Bronchial epithelial cell (primary cell): ENCODE measurements at regions not wholly inside any gene's neighbourhood (a gene's known extent, or its start where the extent isn't known, plus 50 kb on each side); places are given as distances from the start of the nearest gene placed in this dataset.

Experiments used
- DNase-seq: peaks from one replicate; pipeline ENCODE4 v3.0.0-alpha.2; 2010; ENCODE audit warnings: low read depth
- FAIRE-seq: peaks from 2 replicates; lab custom pipeline; 2011; peaks lifted over from hg19 to GRCh38; lab: Jason Lieb, UNC
- H3K27me3 ChIP-seq: 2 replicates; pipeline ENCODE4 v1.5.1; 2011; ENCODE audit warnings: low read length; ENCODE audit not compliant: control insufficient read depth, insufficient read depth
- H3K36me3 ChIP-seq: 2 replicates; pipeline ENCODE4 v1.5.1; 2011; ENCODE audit warnings: low read length; ENCODE audit not compliant: control insufficient read depth, insufficient read depth
- H3K4me3 ChIP-seq: 2 replicates; pipeline ENCODE4 v1.5.1; 2011; ENCODE audit warnings: mild to moderate bottlenecking, low read depth, low read length, control low read depth
- TF ChIP-seq, protein P1 (sequence below): IDR thresholded peaks from 2 replicates; pipeline ENCODE4 v1.5.1; 2011; ENCODE audit warnings: mild to moderate bottlenecking, moderate library complexity, low read length, control low read depth, inconsistent platforms; ENCODE audit not compliant: insufficient read depth, severe bottlenecking

DNA sequence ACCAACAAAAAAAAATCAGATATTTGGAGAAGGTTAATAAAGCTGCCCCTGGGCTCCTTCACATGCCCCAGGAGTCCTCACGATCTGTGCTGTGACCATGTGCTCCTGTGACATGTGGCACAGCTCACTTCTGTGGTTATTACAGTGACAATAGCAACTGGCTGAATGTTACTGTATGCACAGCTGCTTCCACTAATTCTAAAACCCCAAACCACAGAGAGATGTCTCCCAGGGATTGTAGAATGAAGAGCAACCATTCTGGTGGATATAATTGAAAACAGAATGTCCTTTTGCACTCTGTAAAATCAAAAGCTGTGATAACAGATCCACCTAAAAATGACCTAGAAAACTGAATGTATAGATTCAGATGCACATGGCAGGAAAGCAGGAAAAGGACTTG is 489.2 kb upstream of the CNTN4 start:
- Histone ChIP-seq H3K27me3 (no peaks in the 10 kb centered on the region), H3K36me3 (no peaks in the 10 kb centered on the region), H3K4me3 (no peak overlapping the region)
- DNase-seq = no peak
- TF ChIP-seq, protein P1, sequence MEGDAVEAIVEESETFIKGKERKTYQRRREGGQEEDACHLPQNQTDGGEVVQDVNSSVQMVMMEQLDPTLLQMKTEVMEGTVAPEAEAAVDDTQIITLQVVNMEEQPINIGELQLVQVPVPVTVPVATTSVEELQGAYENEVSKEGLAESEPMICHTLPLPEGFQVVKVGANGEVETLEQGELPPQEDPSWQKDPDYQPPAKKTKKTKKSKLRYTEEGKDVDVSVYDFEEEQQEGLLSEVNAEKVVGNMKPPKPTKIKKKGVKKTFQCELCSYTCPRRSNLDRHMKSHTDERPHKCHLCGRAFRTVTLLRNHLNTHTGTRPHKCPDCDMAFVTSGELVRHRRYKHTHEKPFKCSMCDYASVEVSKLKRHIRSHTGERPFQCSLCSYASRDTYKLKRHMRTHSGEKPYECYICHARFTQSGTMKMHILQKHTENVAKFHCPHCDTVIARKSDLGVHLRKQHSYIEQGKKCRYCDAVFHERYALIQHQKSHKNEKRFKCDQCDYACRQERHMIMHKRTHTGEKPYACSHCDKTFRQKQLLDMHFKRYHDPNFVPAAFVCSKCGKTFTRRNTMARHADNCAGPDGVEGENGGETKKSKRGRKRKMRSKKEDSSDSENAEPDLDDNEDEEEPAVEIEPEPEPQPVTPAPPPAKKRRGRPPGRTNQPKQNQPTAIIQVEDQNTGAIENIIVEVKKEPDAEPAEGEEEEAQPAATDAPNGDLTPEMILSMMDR = no peak
- FAIRE-seq = no peak

DNA sequence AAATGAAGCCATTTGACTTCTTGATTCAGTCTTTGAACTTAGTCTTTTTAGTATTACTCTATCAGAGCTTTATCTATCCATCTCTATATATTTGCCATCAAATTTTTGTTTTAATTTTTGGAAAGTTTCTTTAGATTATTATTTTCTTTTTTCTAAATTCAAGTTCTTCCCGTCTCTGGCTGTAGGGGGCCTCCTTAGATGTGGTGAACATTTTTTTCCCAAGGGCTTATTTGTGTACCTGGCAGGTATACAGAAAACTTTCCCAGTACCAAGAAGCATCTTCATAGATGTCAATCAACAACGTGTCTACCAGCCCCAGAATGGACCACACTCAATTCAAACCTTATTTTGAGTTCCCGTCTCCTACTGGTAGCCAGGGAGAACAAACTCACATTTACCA is 486.8 kb upstream of the CNTN4 start:
- Histone ChIP-seq H3K36me3 (no peaks in the 10 kb centered on the region), H3K27me3 (no peaks in the 10 kb centered on the region), H3K4me3 (no peak overlapping the region)
- DNase-seq (no peak), FAIRE-seq (no peak)
- TF ChIP-seq, protein P1 = no peak

DNA sequence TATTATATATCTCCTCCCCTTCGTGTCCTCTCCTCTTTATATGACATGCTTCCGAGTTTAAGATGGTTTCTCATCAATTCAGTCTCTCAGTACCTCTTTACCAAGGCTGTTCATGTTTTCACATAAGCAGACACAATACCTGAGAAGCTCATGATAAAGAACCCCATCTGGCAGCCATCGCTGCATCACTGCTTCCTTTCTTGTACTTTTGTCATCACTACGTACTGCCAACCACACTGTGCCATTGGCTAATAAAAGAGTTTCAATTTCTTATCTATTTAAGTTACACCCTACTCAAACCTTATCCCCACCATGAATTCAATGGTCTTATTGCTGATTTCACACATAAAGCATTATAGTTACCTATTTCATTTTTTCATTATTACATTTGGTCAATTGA is 484.7 kb upstream of the CNTN4 start:
- Histone ChIP-seq H3K4me3 (no peak overlapping the region), H3K36me3 (no peaks in the 10 kb centered on the region), H3K27me3 (no peaks in the 10 kb centered on the region)
- DNase-seq (no peak), FAIRE-seq (no peak)
- TF ChIP-seq, protein P1 = no peak

DNA sequence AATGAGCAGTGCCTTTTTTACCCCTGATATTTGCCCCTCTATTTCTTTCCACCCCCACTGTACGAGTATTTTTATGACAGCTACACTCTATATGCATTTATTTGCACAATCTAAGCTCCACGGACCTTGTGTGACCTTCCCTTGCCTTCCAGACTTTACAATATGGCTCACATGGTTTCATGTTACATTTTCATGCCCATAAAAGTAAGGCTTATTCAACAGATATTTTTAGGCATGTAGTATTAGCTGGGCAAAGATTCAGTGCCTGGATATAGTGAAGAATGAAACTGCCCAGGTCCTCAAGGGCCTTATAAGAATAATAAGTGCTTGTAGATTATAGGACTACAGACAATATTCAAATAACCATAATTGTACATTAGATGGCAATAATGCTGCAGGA is 481.9 kb upstream of the CNTN4 start:
- TF ChIP-seq, protein P1 = no peak
- no peak overlapping the region for H3K4me3 ChIP-seq
- FAIRE-seq (no peak), DNase-seq (no peak)
- H3K36me3 ChIP-seq = no peaks in the 10 kb centered on the region
- H3K27me3 ChIP-seq = no peaks in the 10 kb centered on the region

DNA sequence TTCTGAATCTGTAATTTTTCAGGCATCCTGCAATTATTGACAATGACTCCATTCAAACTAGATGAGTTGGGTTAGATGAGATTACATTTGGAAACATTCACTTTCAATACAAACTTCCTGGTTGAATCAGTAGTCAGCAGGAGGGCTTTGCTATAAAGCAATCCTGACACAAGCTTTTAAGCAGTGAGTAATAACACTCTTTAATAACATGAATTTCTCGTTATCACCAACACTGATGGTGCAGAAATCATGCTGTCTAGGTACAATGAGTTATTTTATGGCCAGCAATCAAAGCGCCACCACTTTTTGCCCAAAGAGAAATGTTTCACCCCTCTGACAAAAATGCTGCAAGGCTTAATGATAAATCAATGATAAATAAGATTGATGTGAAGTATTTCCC is 474.8 kb upstream of the CNTN4 start:
- no peak for DNase-seq
- H3K27me3 ChIP-seq = no peaks in the 10 kb centered on the region
- no peaks in the 10 kb centered on the region for H3K36me3 ChIP-seq
- TF ChIP-seq, protein P1 = no peak
- no peak overlapping the region for H3K4me3 ChIP-seq
- no peak for FAIRE-seq

DNA sequence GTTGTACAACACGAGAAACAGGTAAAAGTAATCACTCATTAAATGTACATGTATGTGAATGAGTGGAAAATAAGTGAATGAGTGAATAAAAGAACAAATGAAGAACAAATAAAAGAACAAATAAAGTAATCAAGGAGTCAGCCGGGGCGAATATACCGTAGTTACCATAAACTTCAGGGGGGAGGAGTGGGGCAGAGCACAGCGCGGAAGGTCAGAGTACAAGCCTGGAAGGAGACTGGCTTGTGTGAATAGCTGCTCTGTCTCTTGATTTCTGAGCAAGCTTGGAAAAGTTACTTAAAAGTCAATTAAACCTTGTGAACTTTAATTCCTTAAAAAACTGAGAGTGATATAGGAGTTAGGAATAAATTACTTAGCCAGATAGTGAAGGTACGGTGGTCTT is 466.5 kb upstream of the CNTN4 start:
- FAIRE-seq (no peak), DNase-seq (no peak)
- no peaks in the 10 kb centered on the region for H3K36me3 ChIP-seq
- TF ChIP-seq, protein P1 = no peak
- H3K4me3 ChIP-seq = no peak overlapping the region
- no peaks in the 10 kb centered on the region for H3K27me3 ChIP-seq
